GM04504 (cell line): ENCODE measurements at regions not wholly inside any gene's neighbourhood (a gene's known extent, or its start where the extent isn't known, plus 50 kb on each side); places are given as distances from the start of the nearest gene placed in this dataset.
"Not testable (repeated sequence)": the region's sequence is repeated elsewhere in the genome, so short reads cannot be mapped to it uniquely, and the experiment has no call there.

Source experiments
- DNase-seq: peaks from one replicate; pipeline ENCODE4 v3.0.0-alpha.2; 2012; ENCODE audit warnings: low read depth

DNA sequence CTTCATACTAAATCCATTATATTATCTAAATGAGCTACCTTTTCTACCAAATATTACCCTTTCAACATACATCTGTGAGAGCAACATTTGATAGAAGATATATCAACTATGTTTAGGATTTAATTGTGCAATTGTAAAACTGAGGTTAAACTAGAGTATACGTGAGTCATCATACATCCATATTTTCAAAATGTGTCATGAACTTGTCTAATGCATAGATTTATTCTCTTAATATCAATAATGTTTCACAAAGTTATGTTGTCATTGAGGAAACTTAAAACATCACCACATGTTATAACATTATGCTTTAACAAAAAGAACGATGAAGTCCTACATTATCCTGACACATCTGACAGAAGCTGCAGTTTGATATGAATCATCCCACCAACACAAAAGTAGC, 645.5 kb upstream of the NOVA1 start:
- no peak for DNase-seq

DNA sequence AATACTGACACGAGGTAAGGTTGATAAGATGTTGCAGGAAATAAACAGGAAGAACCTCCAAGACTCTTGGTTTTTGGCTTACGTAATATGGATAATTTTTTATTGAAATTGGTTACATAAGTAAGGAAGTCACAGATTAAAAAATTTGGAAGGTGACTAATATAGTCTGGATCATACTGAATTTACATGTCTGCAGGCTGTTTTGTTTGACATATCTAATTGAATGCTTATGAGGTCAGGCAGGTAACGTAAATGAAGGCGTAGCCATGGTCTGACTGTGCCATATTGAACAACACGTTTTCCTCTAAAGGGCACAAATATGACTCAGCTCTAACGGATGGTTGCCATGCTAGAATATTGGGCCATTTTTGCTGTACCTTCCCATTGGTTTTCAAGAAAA, 648.1 kb upstream of the NOVA1 start:
- no peak for DNase-seq

DNA sequence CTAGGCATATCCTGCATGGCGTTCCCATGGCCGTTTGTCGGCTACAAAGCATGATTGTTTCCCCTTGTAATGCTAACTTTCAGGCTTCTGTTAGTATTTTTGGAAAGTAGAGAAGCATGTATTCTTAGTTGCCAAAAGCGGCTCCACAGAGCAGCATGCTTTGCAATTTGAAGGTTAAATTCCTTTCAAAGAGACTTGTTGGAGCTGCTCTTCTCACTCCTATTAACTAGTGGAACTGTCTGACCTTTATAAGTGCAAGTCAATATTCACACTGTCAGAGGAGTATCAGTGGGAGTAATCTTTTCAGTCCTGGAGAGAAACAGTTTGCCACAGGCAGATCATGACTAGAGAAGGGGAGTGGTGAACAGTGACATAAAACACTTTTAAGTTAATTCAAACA, 656.1 kb upstream of the NOVA1 start:
- DNase-seq, result no peak

DNA sequence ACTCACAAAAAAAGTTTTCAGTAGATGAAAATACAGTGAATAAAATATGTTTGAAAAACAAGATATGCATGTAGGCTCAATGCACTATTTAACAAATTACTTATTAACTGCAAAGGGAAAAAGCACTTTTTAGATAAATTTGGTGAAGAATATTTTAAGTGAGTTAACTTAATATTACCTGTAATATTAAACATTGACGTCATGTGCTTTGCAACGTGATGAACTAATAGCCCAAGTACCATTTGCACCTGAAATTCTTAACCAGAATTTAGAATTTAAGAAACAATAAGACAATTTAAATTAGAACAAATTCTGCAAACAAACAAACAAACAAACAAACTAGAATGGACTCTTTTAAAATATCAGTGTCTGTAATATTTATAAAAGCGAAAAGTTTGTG, 659.0 kb upstream of the NOVA1 start:
- no peak for DNase-seq

DNA sequence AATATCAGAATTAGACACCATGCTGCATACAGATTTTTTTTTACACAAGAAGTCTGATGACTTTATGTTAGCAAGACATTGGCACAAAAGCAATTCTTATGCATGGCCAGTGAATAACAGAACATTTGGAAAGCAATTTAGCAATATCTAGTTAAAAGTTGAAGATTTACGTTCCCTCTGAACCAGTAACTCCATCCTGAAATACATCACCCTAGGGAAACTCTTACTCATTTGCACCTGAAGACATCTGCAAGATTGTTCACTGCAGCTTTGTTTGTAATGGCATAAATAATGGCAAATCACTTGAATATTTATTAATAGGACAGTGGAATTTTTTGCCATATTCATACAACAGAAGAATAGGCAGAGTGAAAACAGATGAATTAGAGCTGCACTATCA, 670.0 kb upstream of the NOVA1 start:
- DNase-seq, result no peak

DNA sequence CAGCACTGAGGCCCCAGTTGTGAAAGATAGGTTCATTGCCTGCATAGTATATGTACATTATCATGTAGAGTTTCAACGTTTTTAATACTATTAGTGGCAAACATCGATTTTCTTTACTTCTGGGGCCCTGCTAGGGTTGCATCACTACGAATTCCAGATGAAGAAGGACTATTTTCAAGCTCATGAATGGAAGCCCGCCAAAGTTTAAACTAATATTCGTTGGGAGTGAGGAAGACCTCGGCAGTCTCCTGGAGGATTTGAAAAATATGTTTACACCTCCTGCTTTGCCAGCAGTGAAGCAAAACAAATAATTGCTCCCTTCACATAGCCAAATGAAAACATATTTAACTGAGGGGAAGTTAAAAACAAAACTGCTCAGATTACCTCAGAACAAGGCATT, 672.9 kb upstream of the NOVA1 start:
- no peak for DNase-seq

DNA sequence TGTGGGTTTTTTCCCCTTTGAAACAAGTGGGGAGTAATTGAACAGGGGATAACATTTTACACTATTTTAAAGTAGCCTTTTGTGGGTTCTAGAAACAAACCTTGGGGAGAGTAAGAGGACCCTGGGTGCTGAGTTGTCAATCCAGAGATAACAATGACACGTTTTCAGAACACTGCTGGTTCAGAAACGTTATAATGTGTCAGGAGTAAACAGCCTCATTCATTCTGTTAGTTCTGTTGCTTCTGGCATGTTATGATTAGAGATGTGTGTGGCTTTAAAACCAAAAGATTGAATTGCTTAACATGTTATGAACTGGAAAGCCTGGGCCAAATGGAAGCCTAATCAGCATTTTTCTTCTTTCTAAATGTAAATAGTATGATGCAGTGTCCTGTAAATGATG, 680.5 kb upstream of the NOVA1 start:
- no peak for DNase-seq

DNA sequence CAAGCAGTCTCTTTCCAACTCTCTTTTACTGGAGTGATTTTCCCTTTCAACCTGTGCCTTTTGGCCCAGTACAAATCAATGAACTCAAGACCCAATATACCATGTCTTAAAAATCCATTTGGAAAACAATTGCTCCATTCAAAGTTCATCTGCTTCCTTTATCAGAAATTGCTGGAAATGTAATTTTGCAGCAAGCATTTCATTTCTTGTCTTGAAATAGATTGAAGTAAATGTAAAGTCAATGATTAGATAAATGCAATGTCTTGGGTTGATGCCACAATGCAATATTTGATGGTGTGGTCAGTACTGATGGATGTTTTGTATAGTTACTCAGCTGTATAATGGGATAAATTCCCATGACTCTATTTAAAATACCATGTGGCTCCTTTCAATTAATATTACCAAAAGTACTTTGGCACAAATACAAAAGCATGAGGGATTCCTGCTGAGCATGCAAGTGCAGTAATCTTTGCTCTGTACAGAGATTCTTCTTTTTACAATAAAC, 707.7 kb upstream of the NOVA1 start:
- DNase-seq, result no peak

DNA sequence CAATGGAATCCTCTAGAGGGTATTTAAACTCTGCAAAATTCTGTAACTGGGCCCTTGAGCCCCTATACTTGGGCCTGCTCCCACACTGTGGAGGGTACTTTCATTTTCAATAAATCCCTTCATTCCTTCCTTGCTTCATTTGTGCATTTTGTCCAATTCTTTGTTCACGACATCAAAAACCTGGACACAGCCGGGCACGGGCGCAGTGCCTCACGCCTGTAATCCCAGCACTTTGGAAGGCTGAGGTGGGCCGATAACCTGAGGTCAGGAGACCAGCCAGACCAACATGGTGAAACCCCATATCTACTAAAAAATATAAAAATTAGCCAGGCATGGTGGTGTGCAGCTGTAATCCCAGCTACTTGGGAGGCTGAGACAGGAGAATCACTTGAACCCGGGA, 714.9 kb upstream of the NOVA1 start:
- DNase-seq, result not testable (repeated sequence)

DNA sequence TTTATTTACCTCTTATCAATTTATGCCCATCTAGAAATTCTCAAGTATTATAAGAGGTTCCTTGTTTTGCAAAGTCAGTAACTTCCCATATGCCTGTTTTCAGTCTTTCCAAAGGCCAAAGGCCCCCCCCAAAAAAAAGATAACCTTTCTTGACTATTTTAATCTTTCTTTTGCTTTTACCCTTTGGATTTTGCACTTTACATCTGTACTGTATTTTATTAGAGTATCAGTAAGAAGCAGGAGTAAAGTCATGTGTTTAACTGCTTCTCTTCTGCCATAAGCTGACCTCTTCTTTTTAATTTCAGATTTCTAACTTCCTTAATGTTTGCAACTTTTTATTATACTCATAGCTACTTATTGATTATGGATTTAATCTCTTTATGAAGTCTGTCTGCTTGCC, 716.4 kb upstream of the NOVA1 start:
- no peak for DNase-seq

DNA sequence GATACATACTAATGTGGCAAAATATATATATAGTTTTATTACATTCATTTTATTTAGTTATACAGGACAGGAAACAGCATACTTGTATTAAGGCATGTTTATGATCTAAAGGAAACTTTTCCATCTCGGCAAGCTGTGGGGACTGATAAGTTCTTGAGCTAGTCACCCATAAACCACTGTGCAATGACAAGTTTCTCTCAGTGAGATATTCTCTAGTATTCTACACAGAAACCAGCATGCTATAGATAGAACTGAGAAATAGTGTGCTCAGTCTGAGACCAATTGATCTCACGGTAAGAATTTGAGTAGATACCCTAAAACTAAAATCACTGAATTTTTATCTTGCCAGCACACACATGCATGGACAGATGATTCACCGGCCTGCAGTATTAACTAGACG, 717.6 kb upstream of the NOVA1 start:
- DNase-seq, result no peak

DNA sequence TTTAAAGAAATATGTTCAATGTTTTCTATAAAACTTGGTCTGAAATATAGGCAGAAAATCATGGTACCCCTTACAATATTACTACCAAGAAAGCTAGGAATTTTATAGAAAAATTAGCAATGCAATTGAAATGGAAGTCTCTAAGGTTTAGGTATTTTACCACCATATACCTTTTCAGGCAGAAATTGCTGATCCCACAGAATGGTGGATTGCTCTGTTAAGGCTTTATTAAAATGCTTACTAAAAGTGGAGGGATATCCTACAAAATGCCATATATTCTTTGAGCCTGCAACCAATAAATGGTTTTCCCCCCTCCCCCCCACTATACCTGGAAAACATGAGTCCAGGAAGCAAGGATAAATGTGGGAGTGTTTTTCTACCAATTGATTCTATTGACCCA, 718.1 kb upstream of the NOVA1 start:
- DNase-seq, result no peak

DNA sequence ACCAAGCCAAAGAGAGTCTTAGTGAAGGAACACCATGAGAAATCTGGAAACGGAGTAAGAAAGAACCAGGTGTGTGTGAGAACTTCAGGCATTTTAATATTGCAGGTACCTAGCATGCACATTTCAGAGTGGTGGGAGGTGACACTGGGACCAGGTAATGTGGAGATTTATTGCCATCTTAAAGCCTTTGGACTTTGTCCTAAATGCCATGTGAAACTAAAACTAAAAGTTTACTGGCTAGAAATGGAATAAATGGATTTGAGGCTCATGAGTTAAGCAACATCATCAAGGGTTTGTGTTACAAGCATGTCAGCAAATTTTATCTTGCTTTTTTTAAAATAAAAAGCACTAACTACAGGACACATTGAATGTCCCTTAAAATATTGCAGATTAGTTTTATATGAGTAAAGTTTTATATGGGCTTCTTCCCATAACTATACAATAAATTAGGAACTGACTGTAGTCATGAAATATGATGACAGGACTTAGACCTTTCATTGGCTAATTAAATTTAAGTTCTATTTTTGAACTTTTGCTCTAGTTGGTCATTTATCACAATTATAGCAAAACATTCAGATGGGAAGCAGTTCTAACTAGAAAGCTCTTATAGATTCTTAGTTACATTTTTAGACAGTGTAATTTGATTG, 721.1 kb upstream of the NOVA1 start:
- no peak for DNase-seq

DNA sequence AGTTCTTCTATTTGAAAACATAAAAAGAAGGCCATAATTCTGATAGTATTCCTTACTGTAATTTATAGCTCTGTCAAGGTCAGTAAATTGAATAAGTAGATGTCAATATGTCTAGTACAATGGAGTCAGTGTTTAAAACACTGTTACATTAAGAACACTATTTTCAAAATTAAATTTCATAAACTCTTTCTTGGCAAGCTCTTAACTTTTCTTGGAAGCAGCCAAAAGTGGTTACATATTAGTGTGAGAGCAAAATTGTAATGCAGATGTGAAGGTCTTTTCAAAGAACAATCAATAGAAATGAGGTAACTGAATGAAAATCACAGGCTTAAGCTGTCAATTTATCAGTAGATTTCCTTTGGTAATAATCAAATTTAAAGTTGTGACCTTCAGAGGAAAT, 722.4 kb upstream of the NOVA1 start:
- DNase-seq, result no peak

DNA sequence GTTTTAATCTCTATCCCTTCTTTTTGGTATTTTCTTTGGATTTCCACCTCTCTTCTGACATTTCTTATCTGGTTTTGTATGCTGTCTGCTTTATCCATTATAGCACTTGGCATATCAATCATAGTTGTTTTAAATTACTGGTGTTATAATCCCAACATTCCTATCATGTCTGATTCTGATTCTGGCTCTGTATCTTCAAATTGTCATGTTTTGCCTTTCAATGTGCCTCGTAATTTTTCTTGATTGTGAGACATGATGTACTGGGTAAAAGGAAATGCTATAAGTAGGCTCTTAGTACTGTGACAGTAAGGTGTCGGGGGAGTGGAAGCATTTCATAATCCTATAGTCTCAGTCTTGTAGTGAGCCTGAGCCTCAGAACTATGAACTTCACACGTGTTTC, 729.3 kb upstream of the NOVA1 start:
- no peak for DNase-seq

DNA sequence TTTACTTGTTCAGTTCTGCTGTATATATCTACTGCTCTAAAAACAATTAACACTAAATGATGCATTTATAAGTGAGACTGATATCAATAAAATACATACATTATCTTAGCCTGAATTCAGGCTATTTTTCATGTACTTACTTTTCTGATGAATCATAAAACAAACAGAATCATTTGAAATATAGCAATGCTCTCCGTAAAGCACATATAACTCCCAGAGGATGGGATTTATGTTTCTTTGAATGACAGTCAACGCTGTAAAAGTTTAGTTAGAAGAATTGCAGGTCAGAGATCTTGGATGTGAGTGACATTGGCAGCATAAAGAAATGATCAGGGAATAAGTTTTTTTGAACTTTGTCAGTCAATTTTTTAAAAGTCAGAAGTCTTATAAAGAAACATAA, 740.2 kb upstream of the NOVA1 start:
- no peak for DNase-seq

DNA sequence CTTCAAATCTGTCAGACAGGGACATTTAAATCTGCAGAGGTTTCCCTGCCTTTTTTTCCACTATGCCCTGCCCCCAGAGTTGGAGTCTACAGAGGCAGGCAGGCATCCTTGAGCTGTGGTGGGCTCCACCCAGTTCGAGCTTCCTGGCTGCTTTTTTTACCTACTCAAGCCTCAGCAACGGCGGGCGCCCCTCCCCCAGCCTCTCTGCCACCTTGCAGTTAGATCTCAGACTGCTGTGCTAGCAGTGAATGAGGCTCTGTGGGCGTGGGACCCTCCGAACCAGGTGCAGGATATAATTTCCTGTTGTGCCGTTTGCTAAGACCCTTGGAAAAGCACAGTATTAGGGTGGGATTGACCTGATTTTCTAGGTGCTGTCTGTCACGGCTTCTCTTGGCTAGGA, 765.2 kb upstream of the NOVA1 start:
- DNase-seq, result not testable (repeated sequence)

DNA sequence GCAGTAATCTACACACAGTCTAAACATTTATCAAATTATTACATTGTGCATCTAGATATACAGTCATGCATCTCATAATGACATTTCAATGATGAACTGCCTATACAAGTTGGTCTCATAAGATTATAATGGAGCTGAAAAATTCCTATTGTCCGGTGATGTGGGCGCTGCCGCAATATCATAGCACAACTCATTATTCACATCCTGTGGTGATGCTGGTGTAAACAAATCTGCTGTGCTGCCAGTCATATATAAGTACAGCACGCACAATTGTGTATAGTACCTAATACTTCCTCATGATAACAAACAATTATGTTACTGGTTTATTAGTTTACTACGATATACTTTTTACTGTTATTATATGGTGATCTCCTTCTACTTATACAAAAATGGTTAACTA, 768.8 kb upstream of the NOVA1 start:
- no peak for DNase-seq

DNA sequence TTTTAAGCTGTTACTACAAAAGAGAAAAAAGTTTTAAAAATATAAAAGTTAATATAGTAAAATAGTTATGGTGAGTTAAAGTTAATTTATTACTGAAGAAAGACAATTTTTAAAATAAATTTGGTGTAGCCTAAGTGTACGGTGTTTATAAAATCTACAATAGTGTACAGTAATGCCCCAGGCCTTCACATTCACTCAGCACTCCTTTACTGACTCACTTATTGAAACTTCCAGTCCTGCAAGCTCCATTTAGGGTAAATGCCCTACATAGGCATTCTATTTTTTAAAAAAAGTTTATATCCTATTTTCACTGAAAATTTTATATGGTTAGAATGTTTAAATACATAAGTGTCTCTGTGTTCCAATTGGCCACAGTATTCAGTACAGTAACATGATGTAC, 769.5 kb upstream of the NOVA1 start:
- no peak for DNase-seq

DNA sequence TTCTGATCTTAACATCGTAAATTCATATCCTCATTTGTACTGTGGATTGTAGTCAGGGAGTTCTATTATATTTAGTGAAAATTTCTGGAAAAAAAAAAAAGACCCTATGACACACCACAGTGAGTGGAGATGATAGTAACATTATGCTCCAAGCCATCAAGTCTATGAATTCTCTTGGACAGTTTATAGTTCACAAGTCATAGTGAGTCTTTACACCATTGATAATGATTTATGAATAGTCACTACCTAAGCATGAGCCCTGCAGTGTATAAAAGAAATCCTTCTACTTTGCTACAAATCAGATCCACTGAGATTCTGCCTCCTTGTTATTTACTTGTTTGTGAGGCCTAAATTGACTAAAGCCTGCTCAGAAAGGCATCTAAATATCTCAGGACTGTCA, 772.2 kb upstream of the NOVA1 start:
- DNase-seq, result no peak

DNA sequence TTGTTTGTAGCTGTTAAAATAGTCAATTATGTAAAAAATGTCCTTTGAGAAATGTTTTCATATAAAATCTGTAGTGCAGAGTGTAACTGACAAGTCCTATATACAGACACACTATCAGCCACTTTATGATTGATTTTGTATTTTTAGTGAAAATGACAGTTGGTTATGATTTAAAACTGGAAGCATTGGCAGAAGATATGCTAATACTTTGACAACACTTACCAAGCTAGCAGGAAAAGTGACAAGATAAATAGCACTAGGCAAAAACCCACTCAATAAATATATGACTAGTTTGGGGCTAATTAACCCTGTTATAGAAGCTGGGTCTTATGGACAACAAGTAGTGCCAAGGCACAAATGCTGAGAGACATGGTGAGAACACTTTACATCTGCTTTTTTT, 772.9 kb upstream of the NOVA1 start:
- DNase-seq, result no peak

DNA sequence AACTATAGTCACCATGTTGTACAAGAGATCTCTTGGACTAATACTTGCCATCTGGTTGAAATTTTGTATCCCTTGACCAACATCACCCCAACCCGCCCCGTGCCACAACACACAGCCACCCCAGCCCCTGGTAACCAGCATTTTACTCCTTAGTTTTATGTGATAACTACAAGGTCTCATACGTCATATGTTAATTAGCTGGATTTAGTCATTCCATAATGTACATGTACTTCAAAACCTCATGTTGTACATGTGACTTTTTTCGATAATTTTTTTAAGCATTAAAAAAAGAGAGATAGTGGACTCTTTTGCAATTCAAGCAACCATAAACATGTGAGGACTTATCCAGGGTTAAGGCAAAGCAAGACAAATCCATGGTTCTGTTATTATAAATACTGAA, 773.4 kb upstream of the NOVA1 start:
- DNase-seq, result no peak

DNA sequence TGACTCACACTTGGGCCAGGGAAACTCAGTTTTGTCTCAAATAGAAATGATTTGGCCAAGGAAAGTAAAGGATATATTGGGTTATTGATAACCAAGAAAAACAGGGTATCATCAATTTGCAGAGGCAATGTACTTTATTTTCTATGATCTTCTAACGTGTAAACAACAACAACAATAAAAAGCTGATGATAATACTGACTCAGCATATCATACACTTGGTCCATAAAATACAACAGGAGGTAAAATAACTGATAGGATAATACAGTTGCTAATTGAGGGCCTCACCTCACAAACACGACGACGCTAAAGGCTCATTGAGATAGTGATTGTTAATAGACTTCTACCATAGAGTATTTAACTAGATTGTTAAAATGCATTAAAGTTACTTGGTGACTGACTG, 774.0 kb upstream of the NOVA1 start:
- DNase-seq, result no peak

DNA sequence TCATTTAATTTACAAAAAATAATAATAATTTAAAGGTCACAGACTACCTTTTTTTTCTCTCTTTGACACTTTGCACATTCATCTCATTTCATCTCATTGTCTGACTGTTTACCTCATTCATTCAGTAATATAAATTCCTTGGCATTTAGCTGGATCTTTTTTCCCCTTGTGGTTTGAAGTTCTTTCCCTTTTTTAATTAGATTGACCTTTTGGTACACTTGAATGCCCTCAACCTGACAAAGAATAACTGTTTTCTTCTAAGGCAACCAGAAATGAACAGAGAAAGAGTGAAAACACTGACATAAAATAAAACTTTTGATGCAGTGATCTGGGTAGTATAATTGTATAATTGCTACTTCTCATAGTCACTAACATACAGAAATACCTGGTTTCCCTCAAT, 774.9 kb upstream of the NOVA1 start:
- DNase-seq, result no peak

DNA sequence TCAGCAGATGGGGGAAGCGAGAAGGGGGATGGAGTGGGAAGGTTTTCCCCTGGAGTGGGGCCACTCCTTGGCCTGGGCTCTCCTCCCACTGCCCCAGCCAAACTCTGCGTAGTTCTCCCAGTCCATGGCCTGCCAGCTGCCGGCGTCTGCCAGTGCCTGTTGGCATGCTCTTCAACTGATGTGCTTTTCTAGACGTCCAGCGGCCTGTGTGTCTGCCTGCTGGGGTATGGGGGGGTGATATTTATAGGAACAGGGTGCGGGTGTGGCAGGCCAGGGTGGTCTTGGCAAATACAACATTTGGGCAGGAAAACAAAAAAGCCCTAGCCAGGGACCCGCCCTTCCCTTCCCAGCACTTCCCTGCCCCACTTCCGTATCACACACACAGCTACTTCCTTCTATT, 786.3 kb upstream of the NOVA1 start:
- no peak for DNase-seq
